GM12878 (cell line): ENCODE measurements at regions not wholly inside any gene's neighbourhood (a gene's known extent, or its start where the extent isn't known, plus 50 kb on each side); places are given as distances from the start of the nearest gene placed in this dataset.

Experiments used
- ATAC-seq: fragments of 200-7000 bp; cut with Tn5 transposase; 3 replicates; pipeline ENCODE4 v1.9.1; 2020; ENCODE audit warnings: mild to moderate bottlenecking, moderate library complexity
- BruUV-seq: library from RNA; stranded (reverse); fragments of 400-500 nt; replicated peaks from 2 replicates; lab custom pipeline; 2021; lab: Mats Ljungman, UMichigan
- CTCF ChIA-PET: fragments of 300-600 bp; sonication (Branson Sonifier 250); formaldehyde crosslinking; extraction: SDS; loops from one replicate; lab custom pipeline; 2021; ENCODE audit warnings: inconsistent platforms; lab: Yijun Ruan, JAX
- POLR2A ChIA-PET: fragments of 350-600 bp; formaldehyde crosslinking; extraction: SDS; loops from one replicate; lab custom pipeline; 2021; ENCODE audit warnings: inconsistent platforms; lab: Charles Lee
- RAD21 ChIA-PET: fragments of 300-600 bp; sonication (Branson Sonifier 250); formaldehyde crosslinking; loops from one replicate; lab custom pipeline; 2023; ENCODE audit warnings: antibody characterized with exemption; ENCODE audit not compliant: unreplicated experiment; lab: Charles Lee
- SMC1A ChIA-PET: fragments of 300-600 bp; sonication (Branson Sonifier 250); formaldehyde crosslinking; loops from one replicate; lab custom pipeline; 2023; ENCODE audit not compliant: unreplicated experiment, uncharacterized antibody; lab: Charles Lee
- DNase-seq: peaks from one replicate; pipeline ENCODE4 v3.0.0-alpha.2; 2011; ENCODE audit warnings: low read depth, low spot score
- FAIRE-seq: peaks from 3 replicates; lab custom pipeline; 2011; peaks lifted over from hg19 to GRCh38; lab: Jason Lieb, UNC
- H2AFZ ChIP-seq: 2 replicates; pipeline ENCODE4 v1.6.0; 2011; ENCODE audit warnings: low read depth, low read length, control low read depth; ENCODE audit not compliant: control insufficient read depth
- H3K27ac ChIP-seq: 2 replicates; pipeline ENCODE4 v1.5.1; 2011; ENCODE audit warnings: control low read depth; ENCODE audit not compliant: control insufficient read depth, insufficient read depth
- H3K27me3 ChIP-seq, 2 experiments: replicated peaks in 1 of 2; 2 replicates each; pipeline versions ENCODE4 v1.6.0 to v1.6.1; 2011; ENCODE audit warnings: low read length in 1 of 2; ENCODE audit not compliant: control insufficient read depth in 2 of 2, insufficient read depth in 2 of 2
- H3K36me3 ChIP-seq, 2 experiments: 2 replicates each; pipeline ENCODE4 v1.5.1; 2011; ENCODE audit warnings: low read length in 1 of 2; ENCODE audit not compliant: control insufficient read depth in 2 of 2, insufficient read depth in 2 of 2
- H3K4me1 ChIP-seq: 2 replicates; pipeline ENCODE4 v1.6.1; 2011; ENCODE audit warnings: mild to moderate bottlenecking, low read length, moderate library complexity, mixed read lengths; ENCODE audit not compliant: control insufficient read depth, insufficient read depth
- H3K4me2 ChIP-seq: 2 replicates; pipeline ENCODE4 v1.6.0; 2011; ENCODE audit warnings: control low read depth; ENCODE audit not compliant: control insufficient read depth, insufficient read depth
- H3K4me3 ChIP-seq: fragments of 200-600 bp; sonication (generic); 2 replicates; pipeline ENCODE4 v1.5.1; 2016
- H3K79me2 ChIP-seq: 2 replicates; pipeline ENCODE4 v1.6.0; 2011; ENCODE audit warnings: low read length; ENCODE audit not compliant: control insufficient read depth, insufficient read depth
- H3K9ac ChIP-seq: 2 replicates; pipeline ENCODE4 v1.8.0; 2011; ENCODE audit warnings: low read length, control low read depth, mixed read lengths; ENCODE audit not compliant: control insufficient read depth, insufficient read depth
- H3K9me3 ChIP-seq: replicated peaks from 3 replicates; pipeline ENCODE4 v1.5.1; 2011; ENCODE audit warnings: mild to moderate bottlenecking, low read length; ENCODE audit not compliant: control insufficient read depth, insufficient read depth
- H4K20me1 ChIP-seq: 2 replicates; pipeline ENCODE4 v1.6.0; 2011; ENCODE audit not compliant: control insufficient read depth, insufficient read depth
- ASH2L ChIP-seq: fragments of 300-600, 200-600 bp; sonication (generic); IDR thresholded peaks from 2 replicates; pipeline ENCODE4 v1.6.1; 2017; ENCODE audit warnings: low read depth, mild to moderate bottlenecking, borderline replicate concordance
- FOXK2 ChIP-seq: fragments of 450-650 bp; IDR thresholded peaks from 2 replicates; pipeline ENCODE4 v1.6.1; 2017; ENCODE audit warnings: mild to moderate bottlenecking, moderate library complexity
- JUND ChIP-seq: IDR thresholded peaks from 2 replicates; pipeline ENCODE4 v1.6.1; 2012; ENCODE audit warnings: low read depth, mild to moderate bottlenecking, low read length, improper control_type of control experiment, moderate library complexity
- KAT2A ChIP-seq: conservative IDR thresholded peaks from 2 replicates; pipeline ENCODE4 v1.6.1; 2011; ENCODE audit warnings: low read depth, low read length; ENCODE audit not compliant: control insufficient read depth
- MEF2B ChIP-seq: fragments of 450-650 bp; IDR thresholded peaks from 2 replicates; pipeline ENCODE4 v1.6.1; 2018; ENCODE audit warnings: mild to moderate bottlenecking, moderate library complexity; ENCODE audit not compliant: partially characterized antibody, poor library complexity, severe bottlenecking
- MYB ChIP-seq: fragments of 150-350 bp; IDR thresholded peaks from 2 replicates; pipeline ENCODE4 v1.6.1; 2014; ENCODE audit warnings: mild to moderate bottlenecking, low read depth, low read length, borderline replicate concordance
- NFXL1 ChIP-seq: fragments of 450-650 bp; IDR thresholded peaks from 2 replicates; pipeline ENCODE4 v1.6.1; 2017; ENCODE audit warnings: antibody characterized with exemption, mild to moderate bottlenecking, borderline replicate concordance
- NFYA ChIP-seq: IDR thresholded peaks from 2 replicates; pipeline ENCODE4 v1.6.1; 2011; ENCODE audit warnings: low read depth, mild to moderate bottlenecking, low read length, improper control_type of control experiment, borderline replicate concordance
- NR2C1 ChIP-seq: fragments of 450-650 bp; IDR thresholded peaks from 2 replicates; pipeline ENCODE4 v1.6.1; 2017; ENCODE audit warnings: antibody characterized with exemption, mild to moderate bottlenecking, moderate library complexity
- PML ChIP-seq: IDR thresholded peaks from 2 replicates; pipeline ENCODE4 v1.6.1; 2012; ENCODE audit warnings: low read length, inconsistent platforms
- RB1 ChIP-seq: fragments of 450-650 bp; formaldehyde crosslinking; IDR thresholded peaks from 2 replicates; pipeline ENCODE4 v1.6.1; 2017; ENCODE audit warnings: mild to moderate bottlenecking, borderline replicate concordance
- RCOR1 ChIP-seq: conservative IDR thresholded peaks from 2 replicates; pipeline ENCODE4 v1.6.1; 2012; ENCODE audit warnings: low read depth, low read length, improper control_type of control experiment
- SREBF2 ChIP-seq: IDR thresholded peaks from 2 replicates; pipeline ENCODE4 v1.6.1; 2012; ENCODE audit warnings: mild to moderate bottlenecking, low read length
- TCF12 ChIP-seq: IDR thresholded peaks from 2 replicates; pipeline ENCODE4 v1.6.1; 2011; ENCODE audit warnings: low read depth, mild to moderate bottlenecking, low read length
- WGBS: methylation state at CpG from one replicate; pipeline ENCODE4 v1.1.6; 2016; ENCODE audit warnings: low lambda C conversion rate; ENCODE audit not compliant: insufficient replicate concordance, insufficient coverage; ENCODE audit errors: missing lambda C conversion rate; 5-methylcytosine and 5-hydroxymethylcytosine counted together
- in situ Hi-C: fragments of 300-500 bp; cut with MboI; formaldehyde crosslinking; loops from 9 replicates; pipeline ENCODE4 v1.14.3; 2018; ENCODE audit warnings: mixed read lengths
- intact Hi-C: fragments of 100-400 bp; cut with micrococcal nuclease; formaldehyde crosslinking; loops from one replicate; pipeline ENCODE4 v1.14.2; 2022; ENCODE audit not compliant: unreplicated experiment
- TF ChIP-seq, protein P1 (sequence below): IDR thresholded peaks from 2 replicates; pipeline ENCODE4 v1.6.1; 2012; ENCODE audit warnings: mild to moderate bottlenecking, low read depth, low read length
- TF ChIP-seq, protein P2 (sequence below): fragments of 450-650 bp; IDR thresholded peaks from 2 replicates; pipeline ENCODE4 v1.6.1; 2016; ENCODE audit warnings: mild to moderate bottlenecking
- TF ChIP-seq, protein P3 (sequence below): fragments of 450-650 bp; conservative IDR thresholded peaks from 2 replicates; pipeline ENCODE4 v1.6.1; 2017; ENCODE audit warnings: mild to moderate bottlenecking, moderate library complexity

DNA sequence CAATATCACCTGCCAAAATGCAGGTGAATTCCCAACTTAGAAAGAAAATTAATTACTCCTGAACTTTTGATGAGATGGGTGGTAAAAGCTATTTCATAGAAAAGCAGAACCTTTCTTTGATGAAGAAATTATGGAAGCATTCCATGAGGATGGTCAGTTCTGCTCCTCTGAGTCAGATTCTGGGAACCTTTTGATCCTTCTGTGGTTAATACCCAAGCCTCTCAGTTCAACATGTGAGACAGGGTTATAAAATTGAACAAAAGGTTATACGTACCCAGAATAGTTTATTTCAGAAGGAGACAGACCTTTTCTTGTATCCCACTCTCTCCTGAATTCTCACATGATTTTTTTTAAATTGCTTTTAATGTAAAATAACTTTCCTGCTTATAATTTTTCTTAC, 767.6 kb upstream of the ADAMTS16 start:
- Histone ChIP-seq H3K4me2 (no peak overlapping the region), H3K27ac (no peak overlapping the region), H3K9ac (no peak overlapping the region), H3K36me3 (no peaks in the 10 kb centered on the region), H3K27me3 (no peaks in the 10 kb centered on the region), H3K4me1 (no peaks in the 10 kb centered on the region), H3K79me2 (no peaks in the 10 kb centered on the region), H2AFZ (no peak overlapping the region), H3K4me3 (no peak overlapping the region), H3K9me3 (no peaks in the 10 kb centered on the region; the same call in 2 of the 3 replicates), H4K20me1 (no peaks in the 10 kb centered on the region)
- CTCF ChIA-PET, result no interaction called here
- ATAC-seq, result no peak
- no peak for FAIRE-seq
- no TSS peak for BruUV-seq
- no peak for DNase-seq
- POLR2A ChIA-PET, result no interaction called here
- WGBS, result 0% methylated on average over 1 of the region's 1 CpG
- in situ Hi-C loops (no loop called here), intact Hi-C loops (no loop called here)
- SMC1A ChIA-PET, result no interaction called here
- RAD21 ChIA-PET, result no interaction called here
- TF ChIP-seq NFYA (no peak), JUND (no peak), FOXK2 (no peak), MEF2B (no peak), TCF12 (no peak), NFXL1 (no peak), PML (no peak), NR2C1 (no peak), RB1 (no peak), RCOR1 (no peak), ASH2L (no peak), MYB (no peak), SREBF2 (no peak), KAT2A (no peak)
- TF ChIP-seq, protein P1, sequence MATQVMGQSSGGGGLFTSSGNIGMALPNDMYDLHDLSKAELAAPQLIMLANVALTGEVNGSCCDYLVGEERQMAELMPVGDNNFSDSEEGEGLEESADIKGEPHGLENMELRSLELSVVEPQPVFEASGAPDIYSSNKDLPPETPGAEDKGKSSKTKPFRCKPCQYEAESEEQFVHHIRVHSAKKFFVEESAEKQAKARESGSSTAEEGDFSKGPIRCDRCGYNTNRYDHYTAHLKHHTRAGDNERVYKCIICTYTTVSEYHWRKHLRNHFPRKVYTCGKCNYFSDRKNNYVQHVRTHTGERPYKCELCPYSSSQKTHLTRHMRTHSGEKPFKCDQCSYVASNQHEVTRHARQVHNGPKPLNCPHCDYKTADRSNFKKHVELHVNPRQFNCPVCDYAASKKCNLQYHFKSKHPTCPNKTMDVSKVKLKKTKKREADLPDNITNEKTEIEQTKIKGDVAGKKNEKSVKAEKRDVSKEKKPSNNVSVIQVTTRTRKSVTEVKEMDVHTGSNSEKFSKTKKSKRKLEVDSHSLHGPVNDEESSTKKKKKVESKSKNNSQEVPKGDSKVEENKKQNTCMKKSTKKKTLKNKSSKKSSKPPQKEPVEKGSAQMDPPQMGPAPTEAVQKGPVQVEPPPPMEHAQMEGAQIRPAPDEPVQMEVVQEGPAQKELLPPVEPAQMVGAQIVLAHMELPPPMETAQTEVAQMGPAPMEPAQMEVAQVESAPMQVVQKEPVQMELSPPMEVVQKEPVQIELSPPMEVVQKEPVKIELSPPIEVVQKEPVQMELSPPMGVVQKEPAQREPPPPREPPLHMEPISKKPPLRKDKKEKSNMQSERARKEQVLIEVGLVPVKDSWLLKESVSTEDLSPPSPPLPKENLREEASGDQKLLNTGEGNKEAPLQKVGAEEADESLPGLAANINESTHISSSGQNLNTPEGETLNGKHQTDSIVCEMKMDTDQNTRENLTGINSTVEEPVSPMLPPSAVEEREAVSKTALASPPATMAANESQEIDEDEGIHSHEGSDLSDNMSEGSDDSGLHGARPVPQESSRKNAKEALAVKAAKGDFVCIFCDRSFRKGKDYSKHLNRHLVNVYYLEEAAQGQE, result no peak
- TF ChIP-seq, protein P2, sequence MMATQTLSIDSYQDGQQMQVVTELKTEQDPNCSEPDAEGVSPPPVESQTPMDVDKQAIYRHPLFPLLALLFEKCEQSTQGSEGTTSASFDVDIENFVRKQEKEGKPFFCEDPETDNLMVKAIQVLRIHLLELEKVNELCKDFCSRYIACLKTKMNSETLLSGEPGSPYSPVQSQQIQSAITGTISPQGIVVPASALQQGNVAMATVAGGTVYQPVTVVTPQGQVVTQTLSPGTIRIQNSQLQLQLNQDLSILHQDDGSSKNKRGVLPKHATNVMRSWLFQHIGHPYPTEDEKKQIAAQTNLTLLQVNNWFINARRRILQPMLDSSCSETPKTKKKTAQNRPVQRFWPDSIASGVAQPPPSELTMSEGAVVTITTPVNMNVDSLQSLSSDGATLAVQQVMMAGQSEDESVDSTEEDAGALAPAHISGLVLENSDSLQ, result no peak
- TF ChIP-seq, protein P3, sequence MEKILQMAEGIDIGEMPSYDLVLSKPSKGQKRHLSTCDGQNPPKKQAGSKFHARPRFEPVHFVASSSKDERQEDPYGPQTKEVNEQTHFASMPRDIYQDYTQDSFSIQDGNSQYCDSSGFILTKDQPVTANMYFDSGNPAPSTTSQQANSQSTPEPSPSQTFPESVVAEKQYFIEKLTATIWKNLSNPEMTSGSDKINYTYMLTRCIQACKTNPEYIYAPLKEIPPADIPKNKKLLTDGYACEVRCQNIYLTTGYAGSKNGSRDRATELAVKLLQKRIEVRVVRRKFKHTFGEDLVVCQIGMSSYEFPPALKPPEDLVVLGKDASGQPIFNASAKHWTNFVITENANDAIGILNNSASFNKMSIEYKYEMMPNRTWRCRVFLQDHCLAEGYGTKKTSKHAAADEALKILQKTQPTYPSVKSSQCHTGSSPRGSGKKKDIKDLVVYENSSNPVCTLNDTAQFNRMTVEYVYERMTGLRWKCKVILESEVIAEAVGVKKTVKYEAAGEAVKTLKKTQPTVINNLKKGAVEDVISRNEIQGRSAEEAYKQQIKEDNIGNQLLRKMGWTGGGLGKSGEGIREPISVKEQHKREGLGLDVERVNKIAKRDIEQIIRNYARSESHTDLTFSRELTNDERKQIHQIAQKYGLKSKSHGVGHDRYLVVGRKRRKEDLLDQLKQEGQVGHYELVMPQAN, result no peak
